ENCODE measurements at regions not wholly inside any gene's neighbourhood (a gene's known extent, or its start where the extent isn't known, plus 50 kb on each side); places are given as distances from the start of the nearest gene placed in this dataset.
"Not testable (repeated sequence)": the region's sequence is repeated elsewhere in the genome, so short reads cannot be mapped to it uniquely, and the experiment has no call there.

GRCh38 chr3:189375532-189375931 lies 203.8 kb downstream of the TPRG1 start:
- FAIRE-seq = no peak

GRCh38 chr3:189383630-189384029 lies 211.9 kb downstream of the TPRG1 start:
- no peak for DNase-seq (ENCODE audit: insufficient read length, low spot score)
- FAIRE-seq = peak; percentile 8

More at GRCh38 chr3:189375532-189375931, 203.8 kb downstream of the TPRG1 start:
- DNase-seq (ENCODE audit: insufficient read length, low spot score) = no peak

GRCh38 chr3:189385880-189386279 lies 214.1 kb downstream of the TPRG1 start:
- DNase-seq (ENCODE audit: insufficient read length, low spot score); FAIRE-seq: not testable (repeated sequence)

- no peak for FAIRE-seq
- no peak for DNase-seq (ENCODE audit: insufficient read length, low spot score)
Observed at GRCh38 chr3:189386739-189387138, 215.0 kb downstream of the TPRG1 start.

GRCh38 chr3:189389346-189389745 lies 217.6 kb downstream of the TPRG1 start:
- no peak for DNase-seq (ENCODE audit: insufficient read length, low spot score)
- peak; percentile 11 for FAIRE-seq

GRCh38 chr3:189393598-189393997 lies 221.8 kb downstream of the TPRG1 start:
- FAIRE-seq (peak; percentile 84), DNase-seq (ENCODE audit: insufficient read length, low spot score) (no peak)

GRCh38 chr3:189394599-189395121 lies 222.9 kb downstream of the TPRG1 start:
- FAIRE-seq (no peak), DNase-seq (ENCODE audit: insufficient read length, low spot score) (no peak)

- FAIRE-seq = no peak
- DNase-seq (ENCODE audit: insufficient read length, low spot score) = no peak
Observed at GRCh38 chr3:189395825-189396224, 224.1 kb downstream of the TPRG1 start.

- FAIRE-seq = no peak
- no peak for DNase-seq (ENCODE audit: insufficient read length, low spot score)
Observed at GRCh38 chr3:189398656-189399055, 226.9 kb downstream of the TPRG1 start.

GRCh38 chr3:189401196-189401595 lies 229.4 kb downstream of the TPRG1 start:
- DNase-seq (ENCODE audit: insufficient read length, low spot score) (no peak), FAIRE-seq (no peak)

GRCh38 chr3:189403194-189403593 lies 228.0 kb upstream of the TP63 start:
- FAIRE-seq (no peak), DNase-seq (ENCODE audit: insufficient read length, low spot score) (no peak)

GRCh38 chr3:189404024-189404423 lies 227.2 kb upstream of the TP63 start:
- DNase-seq (ENCODE audit: insufficient read length, low spot score) (no peak), FAIRE-seq (peak; percentile 65)

- peak; percentile 39 for FAIRE-seq
- no peak for DNase-seq (ENCODE audit: insufficient read length, low spot score)
Observed at GRCh38 chr3:189404797-189405484, 226.2 kb upstream of the TP63 start.

GRCh38 chr3:189406148-189406547 lies 225.0 kb upstream of the TP63 start:
- no peak for DNase-seq (ENCODE audit: insufficient read length, low spot score)
- FAIRE-seq = no peak

- no peak for FAIRE-seq
Observed at GRCh38 chr3:189410522-189410921, 220.7 kb upstream of the TP63 start.

GRCh38 chr3:189419038-189419437 lies 212.2 kb upstream of the TP63 start:
- DNase-seq (ENCODE audit: insufficient read length, low spot score) = no peak
- FAIRE-seq = no peak

More at GRCh38 chr3:189410522-189410921, 220.7 kb upstream of the TP63 start:
- no peak for DNase-seq (ENCODE audit: insufficient read length, low spot score)

GRCh38 chr3:189419683-189420082 lies 211.5 kb upstream of the TP63 start:
- FAIRE-seq (no peak), DNase-seq (ENCODE audit: insufficient read length, low spot score) (no peak)

GRCh38 chr3:189424922-189425321 lies 206.3 kb upstream of the TP63 start:
- no peak for FAIRE-seq
- no peak for DNase-seq (ENCODE audit: insufficient read length, low spot score)

GRCh38 chr3:189429019-189429418 lies 202.2 kb upstream of the TP63 start:
- DNase-seq (ENCODE audit: insufficient read length, low spot score) (no peak), FAIRE-seq (no peak)

GRCh38 chr3:189430166-189430565 lies 201.0 kb upstream of the TP63 start:
- no peak for DNase-seq (ENCODE audit: insufficient read length, low spot score)
- no peak for FAIRE-seq

GRCh38 chr3:189442257-189442656 lies 188.9 kb upstream of the TP63 start:
- DNase-seq (ENCODE audit: insufficient read length, low spot score); FAIRE-seq: not testable (repeated sequence)

GRCh38 chr3:189446959-189447560 lies 184.1 kb upstream of the TP63 start:
- FAIRE-seq = no peak
- no peak for DNase-seq (ENCODE audit: insufficient read length, low spot score)
